ENCODE measurements at regions not wholly inside any gene's neighbourhood (a gene's known extent, or its start where the extent isn't known, plus 50 kb on each side); places are given as distances from the start of the nearest gene placed in this dataset.

DNA sequence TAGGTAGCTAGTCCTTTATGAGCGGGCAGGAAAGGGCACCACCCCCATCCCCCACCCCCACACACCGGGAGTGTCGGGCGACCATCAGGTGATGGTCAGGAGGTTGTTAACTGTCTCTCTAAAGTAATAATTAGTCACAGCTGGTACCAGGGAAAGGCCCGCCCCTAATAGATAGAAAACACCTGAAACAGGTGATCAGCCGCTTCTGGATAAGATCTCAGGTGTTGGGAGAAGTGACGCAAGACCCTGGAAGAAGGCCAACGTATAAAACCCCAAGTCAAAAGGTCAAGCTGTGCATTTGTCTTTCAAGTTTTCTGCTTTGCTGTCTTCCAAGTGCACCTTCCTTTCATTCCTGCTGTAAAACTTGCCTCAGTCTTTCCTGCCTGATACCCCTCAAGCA, 59.6 kb upstream of the LINC00305 start:
- DNase-seq = no peak

GRCh38 chr18:64207820-64208219, 58.9 kb upstream of the LINC00305 start:
- DNase-seq = no peak

DNA sequence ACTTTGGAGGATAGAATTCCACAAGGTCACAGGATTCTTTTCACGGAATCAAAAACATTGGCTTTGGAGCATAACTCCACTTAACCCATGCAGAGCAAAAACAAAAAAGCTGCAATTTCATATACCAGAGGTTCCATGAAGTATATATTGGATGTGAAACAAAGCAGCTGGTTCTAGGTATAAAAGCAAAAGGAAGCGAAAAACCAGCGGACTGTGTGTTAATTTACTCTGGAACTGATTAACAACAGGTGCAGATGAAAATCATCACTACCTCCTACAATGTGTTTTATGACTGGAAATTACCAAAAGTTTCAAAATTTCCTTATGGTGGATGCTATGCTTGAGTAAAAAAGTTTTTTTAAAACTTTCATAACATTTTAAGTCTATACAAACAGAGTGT, 54.4 kb upstream of the LINC00305 start:
- DNase-seq = no peak

- peak; percentile 34 for DNase-seq
These were observed 54.0 kb upstream of the LINC00305 start for GRCh38 chr18:64202863-64203262.

- DNase-seq = no peak
These were observed 53.4 kb upstream of the LINC00305 start for GRCh38 chr18:64202210-64202836.

GRCh38 chr18:64201781-64202180, 52.9 kb upstream of the LINC00305 start:
- DNase-seq = no peak

DNA sequence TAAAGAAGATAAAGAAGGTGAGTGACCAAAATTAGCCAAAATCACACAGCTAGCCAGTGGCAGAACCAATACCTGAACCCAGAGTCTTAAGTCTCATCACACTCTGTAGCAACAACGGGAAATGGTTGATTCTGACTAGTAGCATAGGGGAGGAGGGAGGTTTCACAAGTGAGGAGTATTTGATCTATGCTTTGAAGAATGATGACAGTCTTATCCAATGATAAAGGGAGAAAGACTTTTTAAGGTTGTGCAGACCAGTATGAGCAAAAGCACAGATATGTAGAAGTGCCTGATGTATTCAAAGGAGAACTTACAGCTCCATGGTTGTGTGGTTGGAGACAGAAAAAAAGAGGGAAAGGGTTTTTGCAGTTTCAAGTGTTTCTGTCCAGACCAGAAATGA, 50.7 kb upstream of the LINC00305 start:
- no peak for DNase-seq
